ENCODE measurements at regions not wholly inside any gene's neighbourhood (a gene's known extent, or its start where the extent isn't known, plus 50 kb on each side); places are given as distances from the start of the nearest gene placed in this dataset.

GRCh38 chr5:28567048-28567447 lies 1528.7 kb upstream of the CDH9 start:
- DNase-seq (ENCODE audit: low spot score in 2 of 2), result no peak
- no peaks in the 10 kb centered on the region for H3K4me1 ChIP-seq
- intact Hi-C loops (cut with DNase I; ENCODE audit: low total_unique reads), result no loop called here
- no peaks in the 10 kb centered on the region for H3K27me3 ChIP-seq
- no peaks in the 10 kb centered on the region for H3K36me3 ChIP-seq
- no peak overlapping the region for H3K4me3 ChIP-seq
- no peak overlapping the region for H3K27ac ChIP-seq
- no peaks in the 10 kb centered on the region for H3K9me3 ChIP-seq
- TF ChIP-seq CTCF (IDR thresholded peaks at IDR 0.05), result no peak
- no peak for TF ChIP-seq POLR2A (IDR thresholded peaks at IDR 0.05)
- TF ChIP-seq POLR2AphosphoS5 (IDR thresholded peaks at IDR 0.05), result no peak

- intact Hi-C loops (cut with DNase I; ENCODE audit: low total_unique reads), result no loop called here
- no peaks in the 10 kb centered on the region for H3K36me3 ChIP-seq
- H3K4me1 ChIP-seq, result no peaks in the 10 kb centered on the region
- DNase-seq (ENCODE audit: low spot score in 2 of 2), result no peak
- H3K27ac ChIP-seq, result no peak overlapping the region
- no peaks in the 10 kb centered on the region for H3K27me3 ChIP-seq
- peaks cover 0 to 6% of the 10 kb centered on the region in 2 donors for H3K9me3 ChIP-seq
- no peak overlapping the region for H3K4me3 ChIP-seq
- TF ChIP-seq CTCF (IDR thresholded peaks at IDR 0.05), result no peak
- TF ChIP-seq POLR2AphosphoS5 (IDR thresholded peaks at IDR 0.05), result no peak
- no peak for TF ChIP-seq POLR2A (IDR thresholded peaks at IDR 0.05)
These were observed 1523.1 kb upstream of the CDH9 start for GRCh38 chr5:28561522-28561921.

GRCh38 chr5:28558196-28558595 lies 1519.8 kb upstream of the CDH9 start:
- no peaks in the 10 kb centered on the region for H3K36me3 ChIP-seq
- no peaks in the 10 kb centered on the region for H3K27me3 ChIP-seq
- H3K9me3 ChIP-seq, result peaks cover 0 to 6% of the 10 kb centered on the region in 2 donors
- H3K4me3 ChIP-seq, result no peak overlapping the region
- H3K27ac ChIP-seq, result no peak overlapping the region
- no peak for TF ChIP-seq CTCF (IDR thresholded peaks at IDR 0.05)
- no peak for TF ChIP-seq POLR2AphosphoS5 (IDR thresholded peaks at IDR 0.05)
- TF ChIP-seq POLR2A (IDR thresholded peaks at IDR 0.05), result no peak
- intact Hi-C loops (cut with DNase I; ENCODE audit: low total_unique reads), result no loop called here
- DNase-seq (ENCODE audit: low spot score in 2 of 2), result no peak
- H3K4me1 ChIP-seq, result no peaks in the 10 kb centered on the region

GRCh38 chr5:28557114-28557513 lies 1518.7 kb upstream of the CDH9 start:
- intact Hi-C loops (cut with DNase I; ENCODE audit: low total_unique reads), result no loop called here
- H3K4me1 ChIP-seq, result no peaks in the 10 kb centered on the region
- no peak overlapping the region for H3K4me3 ChIP-seq
- no peak for DNase-seq (ENCODE audit: low spot score in 2 of 2)
- no peaks in the 10 kb centered on the region for H3K27me3 ChIP-seq
- TF ChIP-seq CTCF (IDR thresholded peaks at IDR 0.05), result no peak
- no peak for TF ChIP-seq POLR2AphosphoS5 (IDR thresholded peaks at IDR 0.05)
- TF ChIP-seq POLR2A (IDR thresholded peaks at IDR 0.05), result no peak
- H3K27ac ChIP-seq, result no peak overlapping the region
- no peaks in the 10 kb centered on the region for H3K36me3 ChIP-seq
- peaks cover 5 to 6% of the 10 kb centered on the region in 2 donors for H3K9me3 ChIP-seq

GRCh38 chr5:28549588-28549987 lies 1511.2 kb upstream of the CDH9 start:
- TF ChIP-seq POLR2A (IDR thresholded peaks at IDR 0.05) (no peak), POLR2AphosphoS5 (IDR thresholded peaks at IDR 0.05) (no peak), CTCF (IDR thresholded peaks at IDR 0.05) (no peak)
- peaks cover 3 to 12% of the 10 kb centered on the region in 2 donors for H3K9me3 ChIP-seq
- no peaks in the 10 kb centered on the region for H3K4me1 ChIP-seq
- no peak overlapping the region for H3K27ac ChIP-seq
- H3K27me3 ChIP-seq, result no peaks in the 10 kb centered on the region
- H3K36me3 ChIP-seq, result no peaks in the 10 kb centered on the region
- intact Hi-C loops (cut with DNase I; ENCODE audit: low total_unique reads), result no loop called here
- no peak for DNase-seq (ENCODE audit: low spot score in 2 of 2)
- H3K4me3 ChIP-seq, result no peak overlapping the region
